Type B pancreatic cell (in vitro differentiated cells): ENCODE measurements at regions not wholly inside any gene's neighbourhood (a gene's known extent, or its start where the extent isn't known, plus 50 kb on each side); places are given as distances from the start of the nearest gene placed in this dataset.

ENCODE experiments used
- DNase-seq: peaks from one replicate; pipeline ENCODE4 v3.0.0; 2021; ENCODE audit warnings: mixed read lengths; ENCODE audit not compliant: unreplicated experiment; ENCODE audit errors: extremely low spot score
- H3K27ac Mint-ChIP-seq: 2 replicates; pipeline ENCODE4 v1.8.0; 2021; ENCODE audit warnings: mild to moderate bottlenecking, mixed read lengths
- H3K27me3 Mint-ChIP-seq: 2 replicates; pipeline ENCODE4 v1.8.0; 2021; ENCODE audit warnings: mixed read lengths
- H3K36me3 Mint-ChIP-seq: 2 replicates; pipeline ENCODE4 v1.8.0; 2021; ENCODE audit warnings: mixed read lengths
- H3K4me1 Mint-ChIP-seq: one replicate; pipeline ENCODE4 v1.8.0; 2021; ENCODE audit warnings: mixed read lengths; ENCODE audit not compliant: unreplicated experiment
- H3K4me3 Mint-ChIP-seq: 2 replicates; pipeline ENCODE4 v1.8.0; 2021; ENCODE audit warnings: mild to moderate bottlenecking, mixed read lengths
- H3K9me3 Mint-ChIP-seq: 2 replicates; pipeline ENCODE4 v1.8.0; 2021; ENCODE audit warnings: mixed read lengths
- TF ChIP-seq, protein P1 (sequence below): fragments of 200-600 bp; sonication (generic); conservative IDR thresholded peaks from 2 replicates; pipeline ENCODE4 v1.5.0; 2021; ENCODE audit warnings: antibody characterized with exemption, mild to moderate bottlenecking

DNA sequence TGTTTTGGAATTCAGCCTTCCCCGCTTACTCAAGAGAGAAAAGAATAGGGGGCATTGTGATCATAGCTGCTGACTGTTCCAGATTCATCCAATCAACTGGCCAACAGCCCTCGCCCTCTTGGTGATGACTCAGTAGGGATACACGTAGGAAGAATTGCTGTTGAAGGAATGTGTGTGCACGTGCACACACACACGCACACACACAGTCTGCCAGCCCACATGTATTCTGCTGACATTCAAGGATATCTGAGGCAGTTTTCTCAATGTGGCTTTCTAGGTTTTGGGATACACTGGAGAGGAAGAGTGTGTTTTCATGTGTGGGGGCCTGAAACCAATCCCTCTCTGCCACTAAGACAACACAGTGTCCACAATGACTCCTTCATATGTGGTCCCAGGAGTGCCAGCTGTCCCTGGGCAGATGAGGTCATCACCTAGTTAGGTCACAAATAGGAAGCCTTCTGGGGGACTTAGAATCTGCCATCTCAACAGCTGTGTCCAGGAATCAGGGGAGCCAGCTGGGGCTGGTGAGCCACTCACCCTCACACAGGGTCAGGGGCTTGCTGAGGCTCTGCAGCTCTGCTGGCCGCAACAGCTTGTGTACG lies 352.6 kb downstream of the SS18 start:
- Mint-ChIP-seq H3K4me1 (peaks cover 10% of the 10 kb centered on the region), H3K27me3 (peaks cover 35% of the 10 kb centered on the region), H3K36me3 (no peaks in the 10 kb centered on the region), H3K27ac (no peak overlapping the region), H3K4me3 (no peak overlapping the region), H3K9me3 (no peaks in the 10 kb centered on the region)
- DNase-seq, result no peak
- TF ChIP-seq, protein P1, sequence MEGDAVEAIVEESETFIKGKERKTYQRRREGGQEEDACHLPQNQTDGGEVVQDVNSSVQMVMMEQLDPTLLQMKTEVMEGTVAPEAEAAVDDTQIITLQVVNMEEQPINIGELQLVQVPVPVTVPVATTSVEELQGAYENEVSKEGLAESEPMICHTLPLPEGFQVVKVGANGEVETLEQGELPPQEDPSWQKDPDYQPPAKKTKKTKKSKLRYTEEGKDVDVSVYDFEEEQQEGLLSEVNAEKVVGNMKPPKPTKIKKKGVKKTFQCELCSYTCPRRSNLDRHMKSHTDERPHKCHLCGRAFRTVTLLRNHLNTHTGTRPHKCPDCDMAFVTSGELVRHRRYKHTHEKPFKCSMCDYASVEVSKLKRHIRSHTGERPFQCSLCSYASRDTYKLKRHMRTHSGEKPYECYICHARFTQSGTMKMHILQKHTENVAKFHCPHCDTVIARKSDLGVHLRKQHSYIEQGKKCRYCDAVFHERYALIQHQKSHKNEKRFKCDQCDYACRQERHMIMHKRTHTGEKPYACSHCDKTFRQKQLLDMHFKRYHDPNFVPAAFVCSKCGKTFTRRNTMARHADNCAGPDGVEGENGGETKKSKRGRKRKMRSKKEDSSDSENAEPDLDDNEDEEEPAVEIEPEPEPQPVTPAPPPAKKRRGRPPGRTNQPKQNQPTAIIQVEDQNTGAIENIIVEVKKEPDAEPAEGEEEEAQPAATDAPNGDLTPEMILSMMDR, result no peak

DNA sequence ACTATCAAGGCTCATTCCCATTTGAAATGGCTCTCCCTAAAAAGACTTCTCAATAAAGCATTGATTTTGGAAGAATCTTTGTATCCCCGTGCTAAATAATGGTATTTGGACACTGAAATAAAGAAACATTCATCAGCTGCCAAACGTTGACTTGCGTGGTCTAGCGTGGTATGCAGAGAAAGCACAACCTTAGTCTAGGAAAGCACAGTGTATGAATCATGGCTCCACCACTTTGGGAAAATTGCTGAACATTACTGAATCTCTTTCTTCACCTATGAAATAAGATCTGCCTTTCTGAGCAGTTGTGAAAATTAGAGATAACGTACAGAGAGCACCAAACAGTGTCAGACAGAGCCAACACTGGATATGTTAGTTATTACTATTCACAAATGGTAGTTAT lies 353.9 kb downstream of the SS18 start:
- H3K4me3 Mint-ChIP-seq, result no peak overlapping the region
- H3K27me3 Mint-ChIP-seq, result peaks cover 35% of the 10 kb centered on the region

DNA sequence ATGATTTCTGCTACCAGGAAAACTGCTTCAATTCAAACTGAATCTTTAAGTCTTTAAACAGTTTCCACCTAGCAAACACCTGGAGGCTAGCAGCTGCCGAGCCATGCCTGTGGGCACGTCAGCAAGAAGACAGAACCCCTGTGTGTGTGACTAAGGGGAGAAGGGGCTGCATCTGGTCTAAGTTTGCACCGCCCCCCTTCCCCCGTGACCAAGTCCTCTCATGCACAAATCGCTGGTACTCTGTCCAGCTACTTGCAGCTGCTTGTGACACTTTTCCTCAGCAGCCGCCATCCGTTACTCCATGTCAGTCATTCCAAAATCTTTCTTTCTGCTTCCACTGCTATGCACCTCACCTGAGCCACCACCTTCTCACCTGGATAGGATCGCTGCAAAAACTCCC lies 355.0 kb downstream of the SS18 start:
- Mint-ChIP-seq H3K27ac (no peak overlapping the region), H3K4me3 (no peak overlapping the region), H3K4me1 (peaks cover 10% of the 10 kb centered on the region), H3K36me3 (no peaks in the 10 kb centered on the region), H3K9me3 (no peaks in the 10 kb centered on the region), H3K27me3 (peaks cover 35% of the 10 kb centered on the region)
- TF ChIP-seq, protein P1, result no peak
- no peak for DNase-seq

More for the DNA sequence above, 353.9 kb downstream of the SS18 start:
- Mint-ChIP-seq H3K9me3 (no peaks in the 10 kb centered on the region), H3K4me1 (peaks cover 10% of the 10 kb centered on the region), H3K27ac (no peak overlapping the region), H3K36me3 (no peaks in the 10 kb centered on the region)
- DNase-seq, result no peak
- TF ChIP-seq, protein P1, result no peak

DNA sequence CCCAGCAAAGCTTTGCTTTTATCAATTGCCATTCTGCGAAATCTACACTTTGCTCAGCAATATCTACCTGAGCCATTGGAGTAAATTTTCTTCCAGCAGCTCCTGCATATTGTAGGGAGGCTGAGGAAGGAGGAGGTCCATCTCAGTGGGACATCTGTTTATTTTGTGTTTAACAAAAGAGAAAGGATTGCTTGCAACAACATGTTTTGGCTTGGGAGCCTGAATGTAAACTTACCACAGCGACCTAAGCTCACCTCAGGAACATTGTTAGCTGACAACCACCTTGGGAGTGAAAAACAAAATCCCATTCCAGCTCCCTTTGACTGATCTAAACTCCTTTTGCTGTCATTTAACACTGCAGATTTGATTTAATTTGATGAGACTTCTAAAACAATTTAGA lies 356.1 kb downstream of the SS18 start:
- Mint-ChIP-seq H3K36me3 (no peaks in the 10 kb centered on the region), H3K4me3 (no peak overlapping the region), H3K27me3 (peaks cover 35% of the 10 kb centered on the region), H3K4me1 (peaks cover 9% of the 10 kb centered on the region), H3K9me3 (no peaks in the 10 kb centered on the region), H3K27ac (no peak overlapping the region)
- TF ChIP-seq, protein P1, result no peak
- no peak for DNase-seq

DNA sequence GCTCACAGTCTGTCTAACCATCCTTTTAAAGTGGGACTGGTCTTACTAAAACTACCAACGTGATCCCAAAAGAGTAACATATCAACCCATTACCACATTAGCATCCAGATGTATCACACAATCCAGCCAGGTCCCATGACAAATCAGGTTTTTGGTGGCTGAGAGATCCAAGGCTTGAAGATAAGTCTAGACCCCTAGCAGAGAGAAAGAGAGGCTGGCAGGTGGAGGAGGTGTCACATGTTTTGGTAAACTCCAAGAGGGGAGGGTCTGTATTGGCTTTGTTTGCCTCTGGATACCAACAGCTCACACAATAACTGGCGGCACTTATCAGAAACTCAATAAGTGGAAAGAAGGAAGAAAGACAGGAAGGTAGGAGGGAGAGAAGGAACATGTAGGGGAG lies 357.6 kb downstream of the SS18 start:
- Mint-ChIP-seq H3K27ac (no peak overlapping the region), H3K9me3 (no peaks in the 10 kb centered on the region), H3K36me3 (no peaks in the 10 kb centered on the region), H3K4me1 (peaks cover 12% of the 10 kb centered on the region), H3K4me3 (no peak overlapping the region), H3K27me3 (peaks cover 31% of the 10 kb centered on the region)
- no peak for DNase-seq
- TF ChIP-seq, protein P1, result no peak

DNA sequence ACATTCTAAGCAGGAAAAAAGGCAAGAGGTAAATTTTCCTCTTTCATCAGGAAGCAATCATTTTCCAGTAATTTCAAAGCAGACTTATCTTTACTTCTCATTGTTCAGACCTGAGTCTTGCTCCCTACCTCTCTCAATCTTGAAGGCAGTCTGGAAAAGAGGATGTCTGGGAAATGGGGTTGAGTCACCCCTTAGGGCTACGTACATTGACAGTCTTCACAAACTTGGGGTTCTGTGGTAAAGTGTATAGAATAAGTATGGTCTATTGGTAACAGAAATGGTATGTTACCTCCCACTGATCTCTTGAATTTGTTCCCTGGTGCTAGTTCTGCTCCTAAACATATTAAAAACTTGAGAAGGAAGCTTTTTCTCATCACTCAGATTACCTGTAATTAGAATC lies 361.3 kb downstream of the SS18 start:
- TF ChIP-seq, protein P1, result no peak
- no peaks in the 10 kb centered on the region for H3K36me3 Mint-ChIP-seq
- no peak overlapping the region for H3K4me3 Mint-ChIP-seq
- DNase-seq, result no peak
- H3K27me3 Mint-ChIP-seq, result peaks cover 7% of the 10 kb centered on the region
- H3K9me3 Mint-ChIP-seq, result no peaks in the 10 kb centered on the region
- H3K4me1 Mint-ChIP-seq, result peaks cover 18% of the 10 kb centered on the region
- H3K27ac Mint-ChIP-seq, result no peak overlapping the region
